Mesenteric fat pad (tissue), 1 donor: ENCODE measurements at regions not wholly inside any gene's neighbourhood (a gene's known extent, or its start where the extent isn't known, plus 50 kb on each side); places are given as distances from the start of the nearest gene placed in this dataset.

Experiments
- DNase-seq: peaks from one replicate; pipeline ENCODE4 v3.0.0-alpha.2; 2020; ENCODE audit warnings: low spot score
- donor health status: DM: yes; HTN: yes; CAD: no.

- DNase-seq = no peak
Observed at GRCh38 chr20:41887500-41887899, 269.3 kb upstream of the CHD6 start.

- no peak for DNase-seq
Observed at GRCh38 chr20:41881466-41882046, 263.4 kb upstream of the CHD6 start.

- no peak for DNase-seq
Observed at GRCh38 chr20:41879123-41879522, 260.9 kb upstream of the CHD6 start.

- no peak for DNase-seq
Observed at GRCh38 chr20:41877911-41878310, 259.7 kb upstream of the CHD6 start.

GRCh38 chr20:41874658-41875057, 256.5 kb upstream of the CHD6 start:
- DNase-seq = no peak

- no peak for DNase-seq
Observed at GRCh38 chr20:41872930-41873329, 254.8 kb upstream of the CHD6 start.

- no peak for DNase-seq
Observed at GRCh38 chr20:41870869-41871462, 252.8 kb upstream of the CHD6 start.

- no peak for DNase-seq
Observed at GRCh38 chr20:41869261-41869660, 251.1 kb upstream of the CHD6 start.

GRCh38 chr20:41865938-41866337, 247.8 kb upstream of the CHD6 start:
- no peak for DNase-seq

- no peak for DNase-seq
Observed at GRCh38 chr20:41862476-41862875, 244.3 kb upstream of the CHD6 start.

GRCh38 chr20:41861772-41862422, 243.7 kb upstream of the CHD6 start:
- no peak for DNase-seq

GRCh38 chr20:41854765-41855164, 236.6 kb upstream of the CHD6 start:
- DNase-seq = no peak

GRCh38 chr20:41853806-41854205, 235.6 kb upstream of the CHD6 start:
- no peak for DNase-seq

GRCh38 chr20:41848180-41848579, 230.0 kb upstream of the CHD6 start:
- no peak for DNase-seq

- no peak for DNase-seq
Observed at GRCh38 chr20:41837669-41838224, 219.6 kb upstream of the CHD6 start.

GRCh38 chr20:41833739-41834138, 215.6 kb upstream of the CHD6 start:
- no peak for DNase-seq

- no peak for DNase-seq
Observed at GRCh38 chr20:41830702-41831101, 212.5 kb upstream of the CHD6 start.

- DNase-seq = no peak
Observed at GRCh38 chr20:41819436-41819835, 201.3 kb upstream of the CHD6 start.

- DNase-seq = no peak
Observed at GRCh38 chr20:41818991-41819390, 200.8 kb upstream of the CHD6 start.

- no peak for DNase-seq
Observed at GRCh38 chr20:41818369-41818768, 200.2 kb upstream of the CHD6 start.

- DNase-seq = no peak
Observed at GRCh38 chr20:41811456-41811855, 193.3 kb upstream of the CHD6 start.

- no peak for DNase-seq
Observed at GRCh38 chr20:41800040-41800439, 181.9 kb upstream of the CHD6 start.
